GM10266 (cell line): ENCODE measurements at regions not wholly inside any gene's neighbourhood (a gene's known extent, or its start where the extent isn't known, plus 50 kb on each side); places are given as distances from the start of the nearest gene placed in this dataset.

ENCODE experiments used
- DNase-seq: peaks from one replicate; pipeline ENCODE4 v3.0.0; 2012; ENCODE audit errors: extremely low spot score
- TF ChIP-seq, protein P1 (sequence below): IDR thresholded peaks from 2 replicates; pipeline ENCODE4 v1.5.1; 2012; ENCODE audit warnings: mild to moderate bottlenecking, low read depth; ENCODE audit not compliant: control insufficient read depth, insufficient read depth; ENCODE audit errors: missing control alignments

DNA sequence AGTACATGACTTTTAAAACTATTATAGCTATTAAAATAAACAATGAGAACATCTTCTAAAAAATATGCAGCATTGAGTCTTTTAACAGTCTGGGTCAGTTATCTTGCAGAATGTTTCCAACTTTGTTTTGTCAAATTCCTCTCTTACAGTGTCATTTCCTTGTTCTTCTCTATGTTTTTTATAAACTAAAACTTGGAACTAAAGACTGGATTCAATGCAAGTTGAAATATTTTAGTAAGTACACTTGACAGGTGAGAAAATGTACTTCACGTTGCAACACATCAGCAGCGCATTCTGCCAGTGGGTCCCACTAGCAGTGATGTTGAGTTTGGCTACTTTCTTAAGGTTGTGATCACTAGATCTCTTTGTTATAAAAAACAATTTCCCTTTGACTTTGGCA lies 1407.6 kb upstream of the RAG2 start:
- TF ChIP-seq, protein P1, sequence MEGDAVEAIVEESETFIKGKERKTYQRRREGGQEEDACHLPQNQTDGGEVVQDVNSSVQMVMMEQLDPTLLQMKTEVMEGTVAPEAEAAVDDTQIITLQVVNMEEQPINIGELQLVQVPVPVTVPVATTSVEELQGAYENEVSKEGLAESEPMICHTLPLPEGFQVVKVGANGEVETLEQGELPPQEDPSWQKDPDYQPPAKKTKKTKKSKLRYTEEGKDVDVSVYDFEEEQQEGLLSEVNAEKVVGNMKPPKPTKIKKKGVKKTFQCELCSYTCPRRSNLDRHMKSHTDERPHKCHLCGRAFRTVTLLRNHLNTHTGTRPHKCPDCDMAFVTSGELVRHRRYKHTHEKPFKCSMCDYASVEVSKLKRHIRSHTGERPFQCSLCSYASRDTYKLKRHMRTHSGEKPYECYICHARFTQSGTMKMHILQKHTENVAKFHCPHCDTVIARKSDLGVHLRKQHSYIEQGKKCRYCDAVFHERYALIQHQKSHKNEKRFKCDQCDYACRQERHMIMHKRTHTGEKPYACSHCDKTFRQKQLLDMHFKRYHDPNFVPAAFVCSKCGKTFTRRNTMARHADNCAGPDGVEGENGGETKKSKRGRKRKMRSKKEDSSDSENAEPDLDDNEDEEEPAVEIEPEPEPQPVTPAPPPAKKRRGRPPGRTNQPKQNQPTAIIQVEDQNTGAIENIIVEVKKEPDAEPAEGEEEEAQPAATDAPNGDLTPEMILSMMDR: no peak
- no peak for DNase-seq

DNA sequence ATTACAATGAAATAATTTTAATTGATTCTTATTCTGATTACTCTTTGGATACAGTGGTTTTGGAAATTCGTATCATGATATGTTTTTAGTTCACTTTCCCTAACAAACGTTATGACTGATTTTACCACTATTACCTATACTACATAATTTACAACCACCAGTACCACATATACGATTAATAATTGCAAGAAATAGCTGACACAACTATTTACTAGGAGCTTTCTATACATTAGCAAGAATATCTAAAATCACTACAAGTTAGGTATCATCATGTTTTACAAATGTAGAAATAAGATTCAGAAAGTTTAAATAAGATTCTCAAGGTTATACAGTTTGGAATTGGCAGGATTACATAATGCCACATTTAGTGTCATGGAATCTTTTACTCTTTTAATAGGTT lies 1401.1 kb upstream of the RAG2 start:
- DNase-seq: no peak
- TF ChIP-seq, protein P1: no peak

DNA sequence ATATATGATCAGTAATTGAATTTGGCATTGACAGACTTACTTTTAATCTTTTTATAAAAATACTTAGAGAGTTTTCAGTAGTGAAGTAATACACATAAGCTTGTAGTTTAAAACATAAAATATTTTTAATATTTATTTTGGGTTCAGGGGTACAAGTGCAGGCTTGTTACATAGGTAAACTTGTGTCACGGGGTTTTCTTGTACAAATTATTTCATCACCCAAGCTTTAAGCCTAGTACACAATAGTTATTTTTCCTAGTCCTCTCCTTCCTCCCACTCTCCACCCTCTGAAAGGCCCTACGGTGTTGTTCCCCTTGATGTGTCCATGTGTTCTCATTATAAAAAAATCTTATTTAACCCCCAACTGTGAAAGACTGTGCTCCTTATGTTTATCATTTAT lies 1397.8 kb upstream of the RAG2 start:
- no peak for DNase-seq
- TF ChIP-seq, protein P1: no peak

DNA sequence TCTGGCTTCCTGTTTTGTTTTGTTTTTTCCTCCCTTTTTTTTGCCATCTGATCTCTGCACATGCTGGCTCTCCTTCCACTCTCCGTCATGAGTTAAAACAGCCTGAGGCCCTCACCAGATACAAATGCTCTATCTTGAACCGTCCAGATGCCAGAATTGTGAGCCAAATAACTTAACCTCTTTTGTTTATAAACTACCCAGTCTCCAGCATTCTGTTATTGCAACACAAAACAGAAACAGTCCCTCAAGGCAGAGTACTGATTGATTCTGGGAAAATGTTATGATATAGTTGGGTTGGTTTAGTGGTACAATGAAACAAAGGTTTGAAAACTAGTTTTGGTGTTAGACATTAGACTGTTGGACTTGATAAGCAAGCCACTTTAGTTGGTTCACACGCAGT lies 1390.0 kb upstream of the RAG2 start:
- TF ChIP-seq, protein P1: no peak
- no peak for DNase-seq

DNA sequence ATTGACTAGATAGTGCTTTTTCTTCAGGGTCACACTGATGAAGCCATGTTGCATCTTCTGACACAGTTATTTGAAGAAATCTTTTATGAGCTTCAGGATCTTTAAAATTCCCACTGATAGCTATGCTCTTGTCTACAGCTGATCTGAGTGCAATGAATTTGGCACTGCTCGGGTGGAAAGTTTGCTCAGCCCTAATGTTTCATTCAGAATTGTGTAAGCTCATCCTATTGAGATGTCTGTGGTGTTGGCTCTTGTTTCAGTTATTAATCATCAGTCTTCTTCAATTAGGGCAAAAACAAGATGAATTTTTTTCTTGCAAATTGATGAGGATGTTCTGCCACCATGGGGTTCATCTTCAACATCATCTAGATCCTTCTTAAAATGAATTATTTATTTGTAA lies 1387.0 kb upstream of the RAG2 start:
- TF ChIP-seq, protein P1: no peak
- DNase-seq: no peak

DNA sequence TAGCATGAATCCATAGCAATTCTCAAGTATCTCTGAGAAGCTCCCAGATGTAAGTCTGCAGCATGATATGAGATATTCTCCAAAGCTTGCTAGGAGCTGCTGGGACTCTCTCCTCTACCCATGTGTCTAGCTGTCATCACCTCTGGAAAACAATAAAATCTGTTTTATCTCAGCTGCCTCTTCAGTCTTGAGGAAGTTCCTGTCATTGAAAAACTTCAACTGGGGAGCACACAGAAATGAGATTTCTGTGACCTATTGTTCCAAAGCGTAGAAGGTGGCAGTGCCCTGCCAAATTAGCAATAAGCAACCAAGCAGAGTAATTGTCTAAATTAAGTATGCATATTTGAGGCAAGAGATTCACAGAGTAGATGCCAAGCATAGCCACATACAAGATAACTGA lies 1380.6 kb upstream of the RAG2 start:
- TF ChIP-seq, protein P1: no peak
- no peak for DNase-seq

DNA sequence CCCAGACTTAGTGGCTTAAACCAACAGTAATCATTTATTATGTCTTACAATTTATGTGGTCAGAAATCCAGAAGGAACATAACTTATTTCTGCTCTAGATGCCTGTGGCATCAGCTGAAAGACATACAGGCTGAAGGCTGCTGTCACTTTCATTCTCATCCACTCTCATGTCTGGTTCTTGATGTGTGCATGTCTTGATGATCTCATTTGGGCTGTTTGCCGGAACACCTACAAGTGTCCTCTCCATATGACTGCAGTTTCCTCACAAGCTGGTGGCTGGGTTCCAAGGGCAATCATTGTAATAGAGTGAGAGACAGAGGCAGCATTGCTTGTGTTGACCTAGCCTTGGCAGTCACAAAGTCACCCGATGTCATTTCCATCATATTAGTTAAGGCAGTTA lies 1375.9 kb upstream of the RAG2 start:
- TF ChIP-seq, protein P1: no peak
- no peak for DNase-seq
